Activated naive CD8-positive, alpha-beta T cell treated with anti-CD3 and anti-CD28 coated beads for 36 hours (primary cell): ENCODE measurements at regions not wholly inside any gene's neighbourhood (a gene's known extent, or its start where the extent isn't known, plus 50 kb on each side); places are given as distances from the start of the nearest gene placed in this dataset.
A peak's percentile ranks its signal among the peaks of the same experiment; 100 is the strongest.

Experiments
- DNase-seq: peaks from one replicate; pipeline ENCODE4 v3.0.0; 2021
- H3K27ac Mint-ChIP-seq: one replicate; pipeline ENCODE4 v1.8.0; 2022; ENCODE audit warnings: mild to moderate bottlenecking, moderate library complexity, mixed read lengths
- H3K27me3 Mint-ChIP-seq: one replicate; pipeline ENCODE4 v1.8.0; 2022; ENCODE audit warnings: mild to moderate bottlenecking, mixed read lengths
- H3K36me3 Mint-ChIP-seq: one replicate; pipeline ENCODE4 v1.8.0; 2021; ENCODE audit warnings: mild to moderate bottlenecking, mixed read lengths
- H3K4me1 Mint-ChIP-seq: one replicate; pipeline ENCODE4 v1.8.0; 2021; ENCODE audit warnings: mixed read lengths
- H3K4me3 Mint-ChIP-seq: one replicate; pipeline ENCODE4 v1.8.0; 2022; ENCODE audit warnings: mild to moderate bottlenecking, moderate library complexity, mixed read lengths
- H3K9me3 Mint-ChIP-seq: one replicate; pipeline ENCODE4 v1.8.0; 2022; ENCODE audit warnings: mixed read lengths

DNA sequence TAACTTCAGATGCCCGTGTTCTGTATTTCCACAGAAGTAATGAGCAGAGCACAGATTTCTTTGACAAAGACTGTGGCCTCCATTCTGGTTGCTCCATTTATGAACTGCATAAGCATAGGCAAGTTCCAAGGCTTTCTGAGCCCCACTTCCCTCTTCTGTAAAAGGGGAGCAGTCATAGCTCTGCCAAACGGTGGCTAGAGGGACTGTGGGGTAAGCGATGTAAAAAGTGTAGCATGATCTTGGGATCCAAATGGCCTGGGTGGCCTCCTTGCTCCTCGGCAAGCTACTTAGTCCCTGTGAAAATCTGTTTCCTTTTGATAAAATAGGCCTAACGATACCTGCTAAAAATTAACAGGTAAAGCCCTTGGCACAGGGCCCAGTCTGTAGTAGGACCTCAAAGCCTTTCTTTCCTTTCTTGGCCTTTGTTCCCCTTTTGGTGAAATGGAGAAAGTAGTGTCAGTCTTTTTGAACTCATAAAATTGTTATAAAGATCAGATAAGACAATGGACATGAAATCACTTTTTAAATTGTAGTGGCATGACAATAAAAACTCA, 646.6 kb downstream of the ACTL7B start:
- no peaks in the 10 kb centered on the region for H3K4me1 Mint-ChIP-seq
- no peaks in the 10 kb centered on the region for H3K27me3 Mint-ChIP-seq
- no peak overlapping the region for H3K4me3 Mint-ChIP-seq
- peaks cover 12% of the 10 kb centered on the region for H3K9me3 Mint-ChIP-seq
- no peak for DNase-seq
- no peaks in the 10 kb centered on the region for H3K36me3 Mint-ChIP-seq
- H3K27ac Mint-ChIP-seq, result no peak overlapping the region

GRCh38 chr9:108207561-108208165, 648.1 kb downstream of the ACTL7B start:
- H3K4me3 Mint-ChIP-seq, result no peak overlapping the region
- H3K27ac Mint-ChIP-seq, result no peak overlapping the region
- no peaks in the 10 kb centered on the region for H3K27me3 Mint-ChIP-seq
- peaks cover 14% of the 10 kb centered on the region for H3K9me3 Mint-ChIP-seq
- no peak for DNase-seq
- no peaks in the 10 kb centered on the region for H3K36me3 Mint-ChIP-seq
- H3K4me1 Mint-ChIP-seq, result no peaks in the 10 kb centered on the region

- H3K27ac Mint-ChIP-seq, result no peak overlapping the region
- no peak for DNase-seq
- no peaks in the 10 kb centered on the region for H3K27me3 Mint-ChIP-seq
- no peak overlapping the region for H3K4me3 Mint-ChIP-seq
- H3K4me1 Mint-ChIP-seq, result no peaks in the 10 kb centered on the region
- no peaks in the 10 kb centered on the region for H3K36me3 Mint-ChIP-seq
- H3K9me3 Mint-ChIP-seq, result peaks cover 17% of the 10 kb centered on the region
Observed at GRCh38 chr9:108205276-108205675, 650.5 kb downstream of the ACTL7B start.

GRCh38 chr9:108197899-108198298, 657.9 kb downstream of the ACTL7B start:
- no peak for DNase-seq
- Mint-ChIP-seq H3K4me1 (no peaks in the 10 kb centered on the region), H3K27me3 (no peaks in the 10 kb centered on the region), H3K4me3 (no peak overlapping the region), H3K27ac (no peak overlapping the region), H3K36me3 (no peaks in the 10 kb centered on the region), H3K9me3 (peaks cover 15% of the 10 kb centered on the region)

DNA sequence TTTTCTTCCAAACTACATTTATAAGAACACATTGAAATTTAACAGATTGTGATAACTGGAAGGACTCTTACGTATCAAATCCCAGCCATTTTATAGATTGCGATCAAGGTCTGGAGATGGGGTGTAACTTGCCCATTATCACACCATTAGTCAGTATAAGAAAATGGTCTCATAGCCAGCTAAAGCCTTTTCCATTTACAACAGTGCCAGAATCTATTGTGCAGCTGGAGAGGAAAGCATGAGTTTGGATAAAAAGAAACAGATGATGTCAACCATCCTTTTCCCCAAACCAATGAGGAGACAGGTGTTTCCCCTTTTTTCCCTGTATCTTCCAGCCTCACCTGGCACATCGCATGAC, 658.8 kb downstream of the ACTL7B start:
- H3K27me3 Mint-ChIP-seq, result no peaks in the 10 kb centered on the region
- DNase-seq, result no peak
- no peaks in the 10 kb centered on the region for H3K4me1 Mint-ChIP-seq
- no peak overlapping the region for H3K4me3 Mint-ChIP-seq
- no peak overlapping the region for H3K27ac Mint-ChIP-seq
- peaks cover 15% of the 10 kb centered on the region for H3K9me3 Mint-ChIP-seq
- no peaks in the 10 kb centered on the region for H3K36me3 Mint-ChIP-seq

DNA sequence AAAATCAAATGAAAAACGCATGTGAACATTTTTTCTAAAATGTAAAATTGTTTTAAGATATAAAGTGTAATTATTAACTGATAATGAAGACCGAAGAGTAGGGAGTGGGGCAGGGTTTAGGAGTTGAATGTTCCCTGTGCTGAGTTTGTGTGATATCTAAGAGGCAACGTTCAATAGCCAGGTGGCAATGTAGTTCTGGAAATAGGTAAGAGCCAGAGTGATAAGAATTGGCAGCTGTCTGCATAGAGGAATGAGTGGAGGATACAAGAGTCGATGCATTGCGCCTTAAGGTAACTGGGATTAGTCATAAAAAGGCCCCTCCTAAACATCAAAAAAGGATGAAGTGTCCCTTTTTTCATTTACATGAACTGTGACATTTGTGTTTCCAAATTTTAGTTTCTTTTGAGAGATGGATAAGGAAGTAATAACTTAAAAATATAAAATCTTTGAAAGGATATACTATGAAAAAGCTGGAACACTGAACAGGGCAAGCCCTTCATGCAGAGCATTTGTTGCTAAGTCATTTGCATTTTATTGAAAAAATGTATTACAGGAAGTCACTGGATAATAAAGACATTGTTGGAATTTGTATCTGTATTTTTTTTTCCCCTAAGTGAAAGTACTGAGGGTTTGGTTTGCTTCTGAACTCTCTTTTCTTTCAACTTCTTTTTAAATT, 659.3 kb downstream of the ACTL7B start:
- Mint-ChIP-seq H3K36me3 (no peaks in the 10 kb centered on the region), H3K27ac (no peak overlapping the region), H3K9me3 (peaks cover 12% of the 10 kb centered on the region), H3K4me1 (no peaks in the 10 kb centered on the region), H3K27me3 (no peaks in the 10 kb centered on the region), H3K4me3 (no peak overlapping the region)
- no peak for DNase-seq

DNA sequence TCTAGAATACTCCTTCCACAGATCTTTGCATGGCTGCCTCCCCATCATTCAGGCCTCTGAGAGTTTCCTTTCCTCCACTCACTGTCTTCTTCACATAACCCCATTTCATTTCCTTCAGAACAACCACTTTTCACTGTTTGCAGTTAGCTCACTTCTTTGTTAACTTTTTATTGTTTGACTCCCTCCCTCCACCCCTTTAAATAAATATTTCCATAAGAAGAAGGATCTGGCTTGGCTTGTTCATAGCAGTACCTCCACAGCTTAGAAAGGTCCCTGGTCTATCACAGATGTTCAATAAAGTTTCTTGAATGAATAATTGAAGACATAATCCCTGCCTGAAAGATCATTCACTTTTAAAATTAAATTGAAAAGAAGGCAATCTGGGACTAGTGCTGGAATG, 661.6 kb downstream of the ACTL7B start:
- DNase-seq, result no peak
- H3K36me3 Mint-ChIP-seq, result no peaks in the 10 kb centered on the region
- H3K27ac Mint-ChIP-seq, result no peak overlapping the region
- H3K4me3 Mint-ChIP-seq, result no peak overlapping the region
- peaks cover 1% of the 10 kb centered on the region for H3K9me3 Mint-ChIP-seq
- no peaks in the 10 kb centered on the region for H3K27me3 Mint-ChIP-seq
- H3K4me1 Mint-ChIP-seq, result no peaks in the 10 kb centered on the region

DNA sequence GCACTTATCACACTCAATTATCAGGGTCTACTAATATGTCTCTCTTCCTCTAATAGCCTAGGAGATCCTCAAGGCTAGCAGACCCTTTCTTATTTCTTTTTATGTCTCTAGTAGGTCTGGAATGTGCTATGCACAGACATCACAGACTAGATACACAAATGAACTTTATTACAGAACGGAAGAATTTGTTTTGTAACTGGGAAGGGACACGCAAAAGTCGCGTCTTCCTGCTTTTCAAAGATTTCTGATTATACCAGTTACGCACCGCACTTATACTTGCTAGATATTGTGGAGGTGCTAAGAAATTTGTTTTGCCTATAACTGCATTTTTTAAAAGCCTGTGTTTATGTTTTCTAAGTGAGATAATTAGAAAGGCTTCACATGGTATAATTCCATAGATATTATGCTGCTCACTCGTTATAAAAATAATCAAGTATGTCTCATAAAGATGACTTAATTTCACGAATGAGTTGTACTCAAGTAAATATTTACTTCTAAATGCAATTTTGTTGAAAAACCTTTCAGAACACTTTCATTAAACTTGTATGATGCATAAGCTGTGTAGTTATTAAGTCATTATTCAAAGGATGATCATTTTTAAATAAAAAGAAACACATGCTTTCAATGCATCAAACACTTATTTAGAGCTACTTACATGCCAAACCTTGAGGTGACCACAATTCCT, 662.6 kb downstream of the ACTL7B start:
- H3K27ac Mint-ChIP-seq, result no peak overlapping the region
- H3K4me3 Mint-ChIP-seq, result no peak overlapping the region
- no peak for DNase-seq
- peaks cover 1% of the 10 kb centered on the region for H3K9me3 Mint-ChIP-seq
- H3K4me1 Mint-ChIP-seq, result no peaks in the 10 kb centered on the region
- H3K27me3 Mint-ChIP-seq, result no peaks in the 10 kb centered on the region
- H3K36me3 Mint-ChIP-seq, result no peaks in the 10 kb centered on the region

DNA sequence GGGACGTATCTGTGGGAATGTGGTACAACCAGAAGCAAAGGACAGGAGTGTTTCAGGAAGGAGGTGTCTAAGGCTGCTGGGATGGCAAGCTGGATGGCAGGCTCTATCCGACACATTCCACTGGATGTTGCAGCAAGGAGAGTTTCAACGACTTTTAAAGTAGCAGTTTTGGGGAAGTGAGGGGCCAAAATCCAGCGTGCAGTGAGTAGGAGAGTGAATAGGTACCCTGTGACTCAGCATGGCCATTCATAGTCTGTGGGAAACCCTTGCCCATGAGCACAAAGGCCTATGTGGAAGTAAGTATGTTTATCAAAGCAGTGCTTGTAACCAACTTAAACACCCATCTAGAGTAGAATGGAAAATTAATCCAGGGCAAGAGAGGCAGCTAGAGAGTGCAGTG, 664.7 kb downstream of the ACTL7B start:
- H3K36me3 Mint-ChIP-seq, result no peaks in the 10 kb centered on the region
- no peaks in the 10 kb centered on the region for H3K27me3 Mint-ChIP-seq
- peaks cover 1% of the 10 kb centered on the region for H3K9me3 Mint-ChIP-seq
- no peak for DNase-seq
- H3K27ac Mint-ChIP-seq, result no peak overlapping the region
- H3K4me3 Mint-ChIP-seq, result no peak overlapping the region
- no peaks in the 10 kb centered on the region for H3K4me1 Mint-ChIP-seq

DNA sequence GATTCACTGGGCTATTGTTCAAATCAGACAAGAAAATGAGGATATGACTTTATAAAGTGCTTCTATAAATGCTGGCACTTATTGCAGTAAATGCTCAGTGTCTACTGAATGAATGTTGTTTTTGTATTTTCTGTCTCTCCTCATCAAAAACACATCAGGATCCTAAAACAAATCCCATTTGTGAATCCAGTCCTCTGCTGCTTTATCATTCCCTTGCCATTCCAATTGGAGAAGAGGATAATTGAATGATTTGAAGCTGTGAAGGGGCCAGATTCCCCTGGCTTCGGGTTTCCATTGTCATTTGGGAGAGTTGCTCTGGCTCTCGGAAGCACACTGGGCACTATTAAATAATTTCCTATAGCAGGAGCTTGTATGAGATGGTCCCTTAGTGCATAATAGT, 666.8 kb downstream of the ACTL7B start:
- no peaks in the 10 kb centered on the region for H3K36me3 Mint-ChIP-seq
- no peak overlapping the region for H3K4me3 Mint-ChIP-seq
- no peaks in the 10 kb centered on the region for H3K27me3 Mint-ChIP-seq

DNA sequence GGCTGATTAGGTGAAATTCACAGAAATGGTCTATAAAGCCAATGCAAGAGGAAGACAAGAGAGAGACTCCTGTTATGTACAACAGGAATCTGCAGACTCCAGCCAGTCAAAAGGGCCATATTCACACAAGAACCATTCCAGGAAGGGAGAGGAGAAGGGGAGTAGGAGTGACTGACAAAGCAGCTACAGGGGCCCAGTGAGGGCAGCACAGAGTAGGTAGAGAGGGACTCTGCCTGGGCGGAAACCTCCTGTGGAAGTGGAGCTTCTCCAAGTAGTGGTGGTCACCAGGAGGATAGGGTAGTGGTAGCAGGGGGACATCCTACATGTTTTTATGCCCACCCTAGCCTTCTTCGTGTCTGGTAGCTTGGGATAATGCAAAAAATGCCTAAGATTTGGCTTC, 667.3 kb downstream of the ACTL7B start:
- Mint-ChIP-seq H3K4me1 (no peaks in the 10 kb centered on the region), H3K27me3 (no peaks in the 10 kb centered on the region), H3K27ac (no peak overlapping the region), H3K36me3 (no peaks in the 10 kb centered on the region), H3K4me3 (no peak overlapping the region), H3K9me3 (peaks cover 1% of the 10 kb centered on the region)
- DNase-seq, result no peak

More for the DNA sequence above, 666.8 kb downstream of the ACTL7B start:
- DNase-seq, result no peak
- Mint-ChIP-seq H3K9me3 (peaks cover 1% of the 10 kb centered on the region), H3K4me1 (no peaks in the 10 kb centered on the region), H3K27ac (no peak overlapping the region)

DNA sequence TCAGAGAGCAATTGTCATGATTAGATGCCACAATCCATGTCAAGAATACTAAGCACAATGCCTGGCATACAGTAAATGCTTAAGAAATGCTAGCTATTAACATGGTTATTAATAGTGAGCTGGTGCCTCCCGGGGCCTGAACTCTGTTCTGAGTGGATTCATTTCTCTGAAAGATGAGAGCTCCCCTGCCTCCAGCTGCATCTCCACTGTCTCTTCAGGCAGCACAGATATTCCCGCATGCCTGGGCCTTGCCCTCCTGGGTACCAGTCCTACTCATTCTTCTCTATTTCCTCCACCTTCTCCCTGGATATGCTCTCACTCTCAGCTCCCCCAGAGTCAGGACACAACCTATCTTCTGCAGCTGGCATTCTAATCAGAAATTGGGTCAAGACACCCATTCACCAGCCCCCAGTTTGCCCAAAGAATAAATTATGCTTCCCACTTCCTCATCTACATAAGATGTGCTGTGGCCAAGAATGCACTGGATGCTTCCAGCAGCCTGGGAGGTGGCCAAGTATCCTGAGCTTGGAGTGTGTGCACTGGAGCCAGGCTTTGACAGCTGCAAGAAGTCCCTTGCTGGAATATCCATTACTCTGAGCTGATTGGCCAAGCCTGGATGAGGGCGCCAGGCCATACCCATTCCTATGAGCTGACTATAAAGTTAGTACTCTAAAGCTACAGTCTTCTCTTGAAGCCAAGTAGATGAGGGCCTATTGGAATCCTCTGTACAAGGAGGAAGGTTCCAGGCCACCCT, 669.0 kb downstream of the ACTL7B start:
- Mint-ChIP-seq H3K9me3 (peaks cover 3% of the 10 kb centered on the region), H3K27me3 (no peaks in the 10 kb centered on the region), H3K4me3 (no peak overlapping the region), H3K27ac (peak overlapping the region; percentile 25), H3K4me1 (no peaks in the 10 kb centered on the region), H3K36me3 (no peaks in the 10 kb centered on the region)
- no peak for DNase-seq

GRCh38 chr9:108185613-108186012, 670.2 kb downstream of the ACTL7B start:
- Mint-ChIP-seq H3K36me3 (no peaks in the 10 kb centered on the region), H3K27me3 (no peaks in the 10 kb centered on the region), H3K4me3 (no peak overlapping the region), H3K4me1 (no peaks in the 10 kb centered on the region), H3K9me3 (peaks cover 3% of the 10 kb centered on the region), H3K27ac (no peak overlapping the region)
- no peak for DNase-seq

DNA sequence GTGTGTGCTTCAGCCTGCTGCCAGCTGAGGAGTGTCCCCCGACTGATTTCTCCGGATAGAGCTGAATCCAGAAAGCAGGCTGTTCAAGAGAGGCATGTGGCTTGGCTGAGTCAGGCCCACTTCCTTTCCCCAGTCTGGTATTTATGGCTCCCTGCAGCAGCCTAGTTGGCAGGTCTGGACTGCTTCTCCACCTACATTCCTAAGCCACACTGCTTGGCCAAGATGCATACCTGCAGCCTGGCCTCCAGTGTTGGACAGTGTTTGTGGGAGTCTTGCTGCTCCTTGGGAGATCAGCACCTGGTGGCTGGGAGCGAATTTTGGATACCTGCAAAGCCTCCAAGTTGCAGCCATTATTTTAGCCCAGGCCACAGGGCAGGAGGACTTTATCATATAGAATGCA, 670.8 kb downstream of the ACTL7B start:
- Mint-ChIP-seq H3K36me3 (no peaks in the 10 kb centered on the region), H3K4me3 (no peak overlapping the region), H3K9me3 (peaks cover 2% of the 10 kb centered on the region), H3K27me3 (no peaks in the 10 kb centered on the region), H3K4me1 (no peaks in the 10 kb centered on the region), H3K27ac (no peak overlapping the region)
- DNase-seq, result no peak

GRCh38 chr9:108184009-108184408, 671.8 kb downstream of the ACTL7B start:
- Mint-ChIP-seq H3K27ac (no peak overlapping the region), H3K4me3 (no peak overlapping the region), H3K27me3 (no peaks in the 10 kb centered on the region), H3K9me3 (peaks cover 2% of the 10 kb centered on the region), H3K36me3 (no peaks in the 10 kb centered on the region), H3K4me1 (no peaks in the 10 kb centered on the region)
- DNase-seq, result no peak
